Activated CD4-positive, alpha-beta T cell treated with anti-CD3 and anti-CD28 coated beads for 4 hours (primary cell): ENCODE measurements at regions not wholly inside any gene's neighbourhood (a gene's known extent, or its start where the extent isn't known, plus 50 kb on each side); places are given as distances from the start of the nearest gene placed in this dataset.
"Not testable (repeated sequence)": the region's sequence is repeated elsewhere in the genome, so short reads cannot be mapped to it uniquely, and the experiment has no call there.

Source experiments
- DNase-seq, 2 donors: peaks; one replicate each; pipeline ENCODE4 v3.0.0-alpha.2; 2020

DNA sequence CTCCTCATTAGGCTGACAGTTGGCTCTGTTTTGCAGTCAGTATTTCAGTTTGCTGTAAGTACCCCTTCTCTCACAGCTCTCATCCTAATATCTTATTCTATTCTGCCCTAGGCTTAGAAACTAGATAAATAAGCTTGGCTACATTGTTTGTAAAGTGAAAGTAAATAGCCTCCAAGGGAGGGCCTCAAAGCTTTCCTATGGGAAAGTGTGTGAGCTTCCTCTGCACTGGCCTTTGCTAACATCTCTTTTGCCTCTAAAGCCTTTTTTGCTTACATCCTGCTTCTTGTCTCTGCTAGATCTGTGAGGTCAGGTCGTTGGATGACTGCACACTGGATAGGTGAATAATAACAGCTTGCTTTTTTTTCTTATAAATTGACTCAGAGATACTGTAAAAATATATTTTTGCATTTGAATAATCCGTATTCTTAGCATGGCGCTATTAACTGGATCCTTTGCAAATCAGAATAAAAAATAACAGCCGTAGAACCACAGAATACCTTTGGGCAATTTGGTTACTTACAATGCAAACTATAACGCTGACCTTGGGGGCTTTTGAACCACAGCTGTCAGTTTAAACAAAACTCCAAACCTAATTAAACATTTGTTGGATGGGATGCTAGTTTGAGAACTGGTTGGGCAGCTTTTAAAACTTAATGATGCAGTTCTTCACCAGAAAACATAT lies 55.1 kb downstream of the TTC6 start:
- DNase-seq, result no peak

DNA sequence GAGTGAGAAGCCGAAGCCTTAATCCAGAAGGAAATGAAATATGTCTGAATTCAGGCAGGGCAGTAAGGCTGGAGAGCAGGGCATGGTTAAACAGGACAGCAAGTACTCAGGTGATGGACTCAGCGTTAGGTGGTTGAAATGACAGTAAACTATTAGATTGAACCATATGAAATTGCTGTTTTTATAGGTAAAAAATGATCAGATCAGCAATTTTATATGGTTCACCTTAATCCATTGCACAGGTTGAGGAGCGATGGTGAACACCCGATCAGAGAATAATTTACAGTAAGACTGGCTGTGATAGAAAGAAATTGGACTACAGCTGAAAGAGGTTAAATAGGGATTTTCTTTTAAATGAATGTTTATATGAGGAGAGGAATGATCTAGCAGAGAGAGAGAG lies 56.6 kb downstream of the TTC6 start:
- DNase-seq, result no peak

DNA sequence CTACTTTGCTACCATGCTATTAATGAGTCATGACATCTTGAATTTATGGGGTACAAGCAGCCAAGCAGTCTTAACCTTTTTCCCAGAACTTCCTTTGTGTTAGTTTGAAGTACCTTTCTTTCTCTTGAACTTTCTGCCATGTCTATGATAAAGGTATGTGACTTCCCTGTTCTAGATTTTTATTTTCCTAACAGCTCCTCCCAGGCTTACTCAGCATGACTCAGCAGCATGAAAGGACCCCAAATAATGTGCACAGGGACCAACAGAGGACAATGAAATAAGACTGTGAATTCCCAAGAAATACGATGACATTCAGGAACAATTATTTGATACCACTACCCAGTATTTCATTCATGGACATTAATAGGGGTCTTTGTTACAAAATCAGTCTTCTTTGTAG lies 60.0 kb downstream of the TTC6 start:
- no peak for DNase-seq

DNA sequence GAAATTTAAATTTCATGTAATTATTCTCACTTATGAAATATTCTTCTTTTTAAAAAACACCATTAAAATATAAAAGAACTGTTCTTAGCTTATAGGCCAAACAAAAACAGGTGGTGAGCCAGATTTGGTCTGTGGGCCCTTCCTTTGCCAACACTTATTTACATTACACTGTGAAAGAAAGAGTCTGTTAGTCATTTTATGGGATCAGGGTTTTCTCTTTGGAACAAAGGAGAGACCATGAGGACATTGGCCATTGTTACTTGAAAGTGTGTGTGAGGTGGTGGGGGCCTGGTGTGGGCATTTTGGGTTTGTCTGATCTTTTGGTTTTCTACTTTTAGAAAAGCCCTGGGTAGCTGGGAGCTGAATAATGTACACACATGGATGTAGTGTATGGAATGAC lies 62.7 kb downstream of the TTC6 start:
- DNase-seq, result no peak

DNA sequence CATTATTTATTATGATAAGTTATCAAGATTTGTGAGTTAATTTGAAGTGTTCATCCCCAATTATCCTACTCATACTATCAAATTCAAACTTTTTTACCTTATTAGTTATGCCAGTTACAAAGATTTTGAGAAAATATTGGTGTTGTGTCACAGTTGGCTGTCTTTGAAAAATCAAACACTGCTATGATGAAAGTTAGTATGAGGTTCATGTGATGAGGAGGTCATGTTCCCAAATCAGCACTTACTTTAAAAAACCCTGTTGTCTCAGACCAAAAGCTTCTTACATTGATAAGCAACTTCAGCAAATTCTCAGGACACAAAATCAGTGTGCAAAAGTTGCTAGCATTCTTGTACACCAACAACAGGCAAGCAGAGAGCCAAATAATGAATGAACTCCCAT lies 68.1 kb downstream of the TTC6 start:
- no peak for DNase-seq

DNA sequence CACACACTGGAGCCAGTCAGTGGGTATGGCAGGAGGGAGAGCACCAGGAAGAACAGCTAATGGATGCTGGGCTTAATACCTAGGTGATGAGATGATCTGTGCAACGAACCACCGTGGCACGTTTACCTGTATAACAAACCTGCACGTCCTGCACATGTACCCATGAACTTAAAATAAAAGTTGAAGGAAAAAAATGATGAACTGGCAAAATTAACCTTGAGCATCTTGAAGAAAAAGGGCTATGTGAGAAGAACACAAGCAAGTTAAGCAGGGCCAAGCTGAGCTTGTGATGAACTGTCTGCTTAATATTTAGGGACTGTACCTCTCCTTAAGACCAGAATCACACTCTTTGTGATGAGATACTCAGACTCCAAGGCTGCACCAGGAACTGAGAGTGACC lies 70.0 kb downstream of the TTC6 start:
- DNase-seq, result no peak

DNA sequence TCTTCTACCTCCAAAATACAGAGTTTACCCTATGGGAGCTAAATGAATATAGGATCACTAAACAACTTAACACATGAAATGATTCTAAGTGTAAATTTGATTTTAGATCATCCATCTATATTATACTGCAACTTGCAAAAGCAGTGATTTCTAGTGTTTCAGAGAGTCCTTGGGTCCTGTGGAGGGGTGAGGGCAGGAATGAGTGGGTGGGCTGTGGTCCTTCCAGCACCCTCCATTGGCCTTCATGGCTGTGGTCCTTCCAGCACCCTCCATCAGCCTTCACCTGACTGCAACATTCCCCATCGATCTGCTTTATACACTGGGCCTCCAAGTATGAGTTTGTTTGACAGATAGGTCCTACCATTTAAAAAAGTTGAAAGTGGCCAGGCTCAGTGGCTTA lies 70.5 kb downstream of the TTC6 start:
- DNase-seq, result no peak

DNA sequence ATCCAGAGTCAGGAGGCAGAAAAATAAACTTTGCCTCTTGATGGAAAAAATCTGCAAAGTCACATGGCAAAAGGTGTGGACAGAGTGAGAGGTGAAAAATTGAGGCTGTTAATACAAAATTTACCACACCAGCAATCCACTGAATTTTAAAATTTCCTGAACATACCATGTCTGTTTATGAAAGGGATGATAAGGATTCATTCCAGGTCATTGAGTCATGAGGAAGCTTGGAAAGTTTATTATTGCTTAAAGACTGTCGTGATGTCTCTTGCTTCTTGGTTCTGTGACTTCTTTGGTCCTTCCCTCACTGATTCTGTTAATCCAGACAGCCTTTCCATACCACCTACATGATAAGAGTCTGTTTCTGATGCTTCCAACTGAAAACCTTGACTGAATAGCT lies 73.2 kb downstream of the TTC6 start:
- no peak for DNase-seq

DNA sequence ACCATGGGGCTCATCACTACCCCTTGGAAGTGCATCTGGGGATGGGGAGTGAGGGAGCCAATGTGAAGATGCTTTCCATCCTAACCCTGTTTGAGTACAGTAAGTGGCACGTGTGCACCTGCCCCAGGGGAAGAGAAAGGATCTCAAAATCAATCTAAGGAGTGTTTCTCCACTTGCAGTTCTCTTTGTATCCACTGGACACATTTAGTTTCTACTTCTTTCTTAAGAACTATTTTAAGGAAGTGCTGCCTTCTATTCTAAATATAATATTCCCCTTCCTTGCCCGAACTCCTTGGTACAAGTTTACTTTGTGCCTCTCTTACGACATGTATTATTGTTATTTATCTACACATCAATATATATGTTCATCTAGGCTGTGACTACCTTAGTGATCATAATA lies 73.8 kb downstream of the TTC6 start:
- DNase-seq, result no peak

DNA sequence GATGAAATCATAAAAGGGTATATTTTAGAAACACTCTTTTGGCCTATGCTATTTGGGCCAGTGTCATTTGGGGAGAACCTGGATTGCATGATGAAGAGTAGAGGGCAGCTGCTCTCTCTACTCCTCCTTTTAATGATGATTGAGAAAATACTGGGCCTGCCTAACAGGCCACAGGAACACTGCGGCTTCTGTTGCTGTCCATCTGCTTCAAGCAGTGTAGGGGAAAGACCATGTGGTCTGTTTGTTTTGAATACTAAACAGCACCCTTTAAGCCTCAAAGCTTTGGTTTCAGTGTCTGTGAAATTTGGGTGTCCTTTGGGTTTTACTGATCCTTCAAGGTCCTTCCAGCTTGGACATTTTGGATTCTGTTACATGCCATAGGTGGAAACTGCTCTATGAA lies 78.0 kb downstream of the TTC6 start:
- no peak for DNase-seq

DNA sequence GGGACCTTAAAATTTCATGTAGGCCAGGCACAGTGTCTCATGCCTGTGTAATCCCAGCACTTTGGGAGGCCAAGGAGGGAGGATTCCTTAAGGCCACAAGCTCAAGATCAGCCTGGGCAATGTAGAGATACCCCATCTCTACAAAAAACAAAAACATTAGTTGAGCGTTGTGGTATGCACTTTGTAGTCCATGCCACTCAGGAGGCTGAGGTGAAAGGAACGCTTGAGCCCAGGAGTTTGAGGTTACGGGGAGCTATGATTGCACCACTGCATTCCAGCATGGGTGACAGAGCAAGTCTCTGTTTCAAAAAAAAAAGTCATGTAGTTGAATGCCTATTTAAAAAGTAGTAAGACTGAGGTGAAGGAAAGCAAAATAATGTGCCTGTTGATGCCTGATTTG lies 83.5 kb downstream of the TTC6 start:
- DNase-seq, result no peak

DNA sequence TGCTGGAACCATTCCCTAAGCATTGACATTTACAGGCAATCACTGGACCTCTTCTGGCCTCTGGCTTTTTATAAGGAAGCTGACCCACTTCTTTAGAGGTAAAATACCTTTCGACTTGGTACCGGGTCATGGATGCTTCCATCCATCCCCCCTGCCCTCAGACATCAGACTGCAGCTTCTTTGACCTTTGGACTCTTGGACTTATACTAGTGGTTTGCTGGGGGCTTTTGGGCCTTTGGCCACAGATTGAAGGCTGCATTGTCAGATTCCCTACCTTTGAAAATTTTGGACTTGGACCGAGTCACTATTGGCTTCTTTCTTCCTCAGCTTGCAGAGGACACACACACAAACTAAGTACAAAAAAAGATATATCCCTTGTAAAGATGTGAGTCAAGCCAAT lies 86.1 kb downstream of the TTC6 start:
- no peak for DNase-seq

DNA sequence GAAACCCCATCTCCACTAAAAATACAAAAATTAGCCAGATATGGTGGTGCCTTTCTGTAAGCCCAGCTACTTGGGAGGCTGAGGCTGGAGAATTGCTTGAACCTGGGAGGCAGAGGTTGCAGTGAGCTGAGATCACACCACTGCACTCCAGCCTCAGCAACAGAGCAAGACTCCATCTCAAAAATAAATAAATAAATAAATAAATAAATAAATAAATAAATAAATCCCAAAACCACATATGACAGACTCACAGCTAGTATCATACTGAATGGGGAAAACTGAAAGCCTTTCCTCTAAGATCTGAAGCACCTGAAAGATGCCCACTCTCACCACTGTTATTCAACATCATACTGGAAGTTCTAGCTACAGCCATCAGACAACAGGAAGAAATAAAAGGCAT lies 97.3 kb downstream of the TTC6 start:
- DNase-seq, result not testable (repeated sequence)

DNA sequence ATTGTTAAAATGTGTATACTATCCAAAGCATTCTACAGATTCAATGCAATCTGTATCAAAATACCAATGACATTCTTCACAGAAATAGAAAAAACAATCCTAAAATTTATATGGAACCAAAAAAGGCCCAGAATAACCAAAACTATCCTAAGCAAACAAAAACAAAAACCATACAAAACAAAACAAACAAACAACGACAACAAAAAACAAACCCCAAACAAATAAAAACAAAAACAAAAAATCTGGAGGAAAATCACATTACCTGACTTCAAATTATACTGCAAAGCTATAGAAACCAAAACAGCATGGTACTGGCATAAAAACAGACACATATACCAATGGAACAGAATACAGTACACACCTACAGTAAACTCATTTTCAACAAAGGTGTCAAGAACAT lies 98.0 kb downstream of the TTC6 start:
- not testable (repeated sequence) for DNase-seq

DNA sequence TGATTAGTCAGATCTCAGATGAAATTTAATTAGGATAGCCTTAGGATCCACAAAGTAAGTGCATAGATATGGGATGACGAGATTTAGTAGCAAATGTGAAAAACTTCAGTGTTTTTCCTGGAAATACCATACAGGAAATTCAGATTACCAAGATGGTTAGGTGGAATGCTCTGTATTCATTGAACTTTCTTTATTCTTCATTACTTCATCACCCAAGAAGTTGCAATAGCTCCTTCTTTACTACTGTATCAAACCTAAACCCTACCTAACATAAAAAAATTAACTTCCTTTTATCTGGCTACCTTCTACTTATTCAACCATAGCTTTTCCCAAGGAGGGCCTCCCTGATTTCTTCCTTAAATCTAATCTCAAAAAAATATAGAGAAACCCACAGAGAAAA lies 100.4 kb downstream of the TTC6 start:
- DNase-seq, result no peak

DNA sequence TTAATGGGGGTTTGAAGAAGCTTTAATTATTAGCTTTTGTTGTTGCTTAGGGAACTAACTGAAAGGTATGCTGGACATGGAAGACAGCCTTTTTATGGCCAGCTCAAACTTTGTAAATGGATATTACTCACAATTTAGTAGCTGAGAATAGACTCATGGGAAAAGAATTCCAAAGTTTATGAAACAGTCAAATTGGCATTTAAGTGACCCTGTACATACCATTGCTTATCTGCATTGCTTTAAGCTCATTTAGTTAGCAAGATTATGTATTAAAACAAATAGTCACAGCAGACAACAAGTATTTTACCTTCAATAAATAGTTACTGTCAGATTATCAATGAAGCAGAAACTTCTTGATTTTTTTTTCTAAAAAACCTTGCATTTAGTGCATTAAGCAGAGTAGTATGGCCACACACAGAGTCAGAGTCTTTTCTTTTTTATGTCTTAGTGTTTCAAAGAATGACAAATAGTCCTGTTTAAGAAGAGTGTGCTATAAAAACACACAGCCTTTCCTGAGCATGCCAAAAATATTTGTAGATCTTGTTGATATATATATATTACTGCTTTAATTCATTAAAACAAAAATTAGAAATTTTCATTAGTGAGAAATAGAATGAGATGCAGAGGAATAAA lies 102.2 kb downstream of the TTC6 start:
- DNase-seq, result no peak

DNA sequence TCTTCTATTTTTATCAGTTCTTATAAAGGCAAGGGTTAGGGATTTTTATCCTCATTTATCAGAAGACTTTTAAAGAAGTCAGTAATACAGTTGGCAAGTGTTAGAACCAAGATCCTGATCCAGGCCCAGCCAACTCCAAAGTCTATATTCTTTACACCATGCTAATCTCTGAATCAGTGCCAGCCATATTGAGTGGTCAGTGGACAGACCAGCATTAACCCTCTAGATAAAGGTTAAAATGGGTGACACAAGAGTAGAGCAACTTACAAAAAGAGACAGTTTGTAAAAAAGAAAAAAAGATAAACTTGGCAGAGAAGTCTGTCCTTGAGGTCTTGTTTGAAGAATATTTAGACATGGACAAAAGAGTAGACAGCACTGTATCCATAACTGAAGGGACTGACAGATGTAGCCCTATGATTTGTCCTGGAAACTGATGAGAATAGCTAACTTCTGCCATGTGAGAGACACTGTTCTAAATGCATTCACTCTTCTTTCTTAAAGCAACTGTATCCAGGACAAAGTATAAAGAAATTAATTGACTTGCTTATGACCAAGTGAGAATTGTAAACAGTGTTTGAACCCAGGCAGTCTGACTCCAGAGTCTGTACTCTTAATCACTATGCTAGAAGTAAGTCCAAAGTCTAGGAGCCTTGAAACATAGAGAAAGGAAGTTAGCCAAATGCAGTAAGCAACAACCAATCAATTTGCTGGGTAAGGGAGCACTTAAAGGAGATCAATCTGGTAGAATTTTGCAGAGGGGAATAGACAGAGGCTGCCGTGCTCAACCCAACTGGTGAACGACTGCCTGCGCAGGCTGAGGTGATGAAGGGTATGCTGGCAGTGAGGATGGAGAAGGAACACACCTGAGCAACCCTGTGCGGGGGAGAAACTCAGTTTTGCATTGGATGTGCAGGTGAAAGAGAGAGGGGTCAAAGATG lies 103.7 kb downstream of the TTC6 start:
- DNase-seq, result no peak

DNA sequence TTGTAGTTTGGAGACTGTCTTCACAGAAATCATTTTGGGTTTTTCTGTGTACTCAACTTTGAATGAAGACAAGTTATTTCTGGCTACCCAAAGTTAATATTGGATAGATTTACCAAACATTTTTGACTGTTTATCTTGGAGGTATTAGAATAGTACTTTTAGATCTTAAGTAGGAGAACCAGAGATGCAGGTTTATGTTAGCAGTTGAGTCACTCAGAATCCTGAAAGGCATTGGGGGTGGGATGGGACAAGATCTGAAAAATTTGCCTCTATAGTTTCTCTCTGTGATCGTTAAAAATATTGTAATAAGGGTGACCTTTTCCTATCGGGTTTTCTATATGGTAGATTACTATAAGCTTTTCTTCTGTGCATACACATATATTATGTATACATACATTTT lies 112.3 kb downstream of the TTC6 start:
- no peak for DNase-seq

DNA sequence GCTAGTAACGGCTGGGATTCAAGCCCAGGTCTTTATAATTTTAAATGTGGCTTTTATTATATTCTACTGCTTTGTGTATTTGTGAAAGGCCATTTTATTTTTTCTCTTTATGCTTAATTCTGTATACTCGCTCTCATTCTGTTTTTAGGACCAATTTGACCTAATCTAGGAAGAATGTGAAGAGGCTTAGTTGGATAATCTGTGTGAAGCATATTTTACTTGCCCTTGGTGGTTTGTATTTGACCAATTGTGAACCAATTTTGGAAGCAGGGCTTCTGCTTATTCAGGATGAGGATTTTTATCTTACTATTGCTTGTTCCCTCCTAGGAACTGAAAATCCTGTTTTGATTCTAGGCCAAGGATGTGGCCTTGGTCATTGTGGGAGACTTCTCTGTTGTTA lies 113.1 kb downstream of the TTC6 start:
- DNase-seq, result no peak

DNA sequence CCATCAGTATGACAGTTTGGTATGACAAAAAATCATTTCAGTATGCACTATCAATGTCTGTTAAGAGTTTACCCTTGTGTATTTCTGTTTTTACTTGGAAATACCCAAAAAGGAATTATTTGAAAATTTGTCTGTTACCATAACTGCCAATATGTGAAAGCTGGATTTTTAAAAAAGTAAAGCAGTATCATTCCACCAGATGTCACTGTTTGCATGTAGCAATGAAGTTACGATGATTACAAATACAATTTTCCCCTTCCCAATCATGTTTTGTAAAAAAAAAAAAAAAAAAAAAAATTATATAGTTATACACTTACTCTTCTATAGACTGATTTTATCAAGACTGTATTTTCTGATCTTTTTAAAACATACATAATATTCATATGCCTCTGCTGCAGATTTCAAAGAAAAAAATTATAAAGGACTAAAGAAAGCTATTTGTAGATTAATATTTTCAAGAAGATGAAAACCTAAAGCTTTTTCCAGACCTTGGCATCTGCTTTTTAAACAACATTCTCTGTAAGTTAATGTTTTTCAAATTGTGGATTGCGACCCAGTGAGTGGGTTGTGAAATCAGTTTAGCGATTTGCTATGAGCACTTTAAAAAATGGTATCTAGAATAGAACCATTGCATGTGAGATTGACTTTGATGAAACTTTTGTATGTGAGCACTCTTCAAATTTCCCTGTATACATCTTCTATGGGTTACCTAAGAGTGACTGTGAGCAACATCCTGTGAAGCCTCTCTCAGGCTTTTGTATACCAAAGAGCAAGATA lies 114.2 kb downstream of the TTC6 start:
- no peak for DNase-seq

DNA sequence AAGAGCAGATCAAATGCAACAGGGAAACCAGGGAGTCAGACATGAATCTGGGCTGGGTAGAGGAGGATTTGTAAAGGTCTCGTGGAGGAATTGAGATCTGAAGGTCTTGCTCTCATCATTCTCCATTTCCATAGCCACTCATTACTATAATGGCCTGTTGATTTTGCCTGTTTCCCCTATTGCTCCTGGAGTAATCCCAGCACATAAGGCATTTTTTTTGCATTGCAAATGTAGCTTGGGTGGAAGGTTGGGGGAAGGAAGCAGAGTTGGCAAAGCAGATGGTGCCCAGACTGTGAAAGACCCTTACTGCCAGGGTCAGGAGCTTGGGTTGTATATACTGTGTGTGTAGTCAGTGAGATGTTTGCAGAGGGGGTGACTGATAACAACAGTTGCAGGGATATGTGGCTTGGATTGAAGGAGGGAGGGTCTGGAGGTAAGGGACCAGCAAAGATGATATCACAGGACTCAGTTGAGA lies 116.0 kb downstream of the TTC6 start:
- DNase-seq, result no peak

DNA sequence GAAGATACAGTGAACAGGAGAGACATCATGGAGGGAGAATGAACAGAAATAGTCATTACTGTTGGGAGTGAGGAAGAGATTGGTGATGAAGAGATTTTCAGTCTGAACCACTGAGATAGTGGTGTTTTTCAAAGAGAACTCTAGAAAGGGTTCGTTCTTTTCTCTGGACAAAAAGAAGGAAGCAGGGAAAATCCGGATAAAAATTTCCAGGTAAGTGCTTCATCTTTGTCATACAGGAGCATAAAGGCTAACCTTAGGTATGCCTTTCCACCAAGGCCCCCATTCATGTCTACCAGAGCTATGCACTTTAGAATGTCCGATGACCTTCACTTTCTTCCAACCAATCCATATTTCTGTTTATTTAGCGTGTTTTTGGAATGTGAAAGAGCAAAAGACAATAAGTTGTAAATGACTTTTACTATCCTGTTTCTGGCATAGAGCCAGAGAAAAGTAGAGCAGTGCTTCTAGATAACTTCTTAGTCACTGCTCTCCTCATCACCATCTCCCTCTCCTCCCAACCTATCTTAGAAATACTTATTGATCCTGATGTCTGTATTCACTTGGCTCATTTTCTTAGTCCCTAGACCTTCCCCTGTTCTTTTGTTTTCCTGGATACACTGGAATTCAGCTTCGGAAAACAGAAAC lies 116.5 kb downstream of the TTC6 start:
- no peak for DNase-seq

DNA sequence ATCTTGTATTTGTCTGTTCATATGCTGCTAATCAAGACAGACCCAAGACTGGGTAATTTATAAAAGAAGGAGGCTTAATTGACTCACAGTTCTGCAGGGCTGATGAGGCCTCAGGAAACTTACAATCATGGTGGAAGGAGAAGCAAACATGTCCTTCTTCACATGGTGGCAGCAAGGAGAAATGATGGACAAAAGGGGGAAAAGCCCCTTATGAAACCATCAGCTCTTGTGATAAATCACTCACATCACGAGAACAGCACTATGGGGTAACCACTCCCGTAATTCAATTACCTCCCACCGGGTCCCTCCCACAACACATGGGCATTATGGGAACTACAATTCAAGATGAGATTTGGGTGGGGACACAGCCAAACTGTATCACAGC lies 117.0 kb downstream of the TTC6 start:
- DNase-seq, result not testable (repeated sequence)
